Eye (tissue), 1 donor: ENCODE measurements at regions not wholly inside any gene's neighbourhood (a gene's known extent, or its start where the extent isn't known, plus 50 kb on each side); places are given as distances from the start of the nearest gene placed in this dataset.
"Not testable (repeated sequence)": the region's sequence is repeated elsewhere in the genome, so short reads cannot be mapped to it uniquely, and the experiment has no call there.

Experiments
- DNase-seq: peaks from one replicate; pipeline ENCODE4 v3.0.0-alpha.2; 2015

GRCh38 chr4:148946271-148946670, 504.1 kb upstream of the NR3C2 start:
- no peak for DNase-seq

GRCh38 chr4:148944839-148945219, 502.6 kb upstream of the NR3C2 start:
- DNase-seq, result no peak

- DNase-seq, result no peak
Observed at GRCh38 chr4:148944136-148944838, 502.1 kb upstream of the NR3C2 start.

DNA sequence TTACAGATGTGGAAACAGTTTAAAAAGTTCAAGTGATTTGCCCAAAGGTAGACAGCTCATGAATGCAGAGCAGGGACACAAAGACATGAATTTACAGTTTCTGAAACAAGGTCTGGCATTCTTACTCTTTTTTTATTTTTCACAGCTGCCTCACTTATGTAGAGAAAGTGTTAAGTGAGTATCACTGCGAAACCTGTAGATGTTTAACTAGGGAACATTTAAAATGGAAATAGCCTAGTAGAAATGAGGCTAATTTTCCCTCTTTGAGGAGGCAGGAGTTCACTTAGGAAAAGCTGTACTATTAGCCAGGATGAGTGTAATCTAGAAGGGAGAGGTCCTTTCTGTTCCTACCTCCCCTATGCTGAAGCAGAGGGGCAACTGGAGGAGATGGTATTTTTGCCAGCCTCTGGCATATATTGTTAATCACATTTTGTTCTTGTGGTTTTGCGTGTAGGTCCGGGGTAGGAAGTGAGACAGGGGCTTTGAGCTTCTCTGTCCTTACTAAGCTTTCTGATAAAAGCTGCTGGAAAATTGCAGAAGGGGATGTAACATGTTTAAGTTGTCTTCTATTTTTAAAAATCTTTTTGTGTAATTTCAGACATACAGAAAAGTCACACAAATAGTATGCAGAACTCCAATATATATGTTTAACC, 492.8 kb upstream of the NR3C2 start:
- no peak for DNase-seq

DNA sequence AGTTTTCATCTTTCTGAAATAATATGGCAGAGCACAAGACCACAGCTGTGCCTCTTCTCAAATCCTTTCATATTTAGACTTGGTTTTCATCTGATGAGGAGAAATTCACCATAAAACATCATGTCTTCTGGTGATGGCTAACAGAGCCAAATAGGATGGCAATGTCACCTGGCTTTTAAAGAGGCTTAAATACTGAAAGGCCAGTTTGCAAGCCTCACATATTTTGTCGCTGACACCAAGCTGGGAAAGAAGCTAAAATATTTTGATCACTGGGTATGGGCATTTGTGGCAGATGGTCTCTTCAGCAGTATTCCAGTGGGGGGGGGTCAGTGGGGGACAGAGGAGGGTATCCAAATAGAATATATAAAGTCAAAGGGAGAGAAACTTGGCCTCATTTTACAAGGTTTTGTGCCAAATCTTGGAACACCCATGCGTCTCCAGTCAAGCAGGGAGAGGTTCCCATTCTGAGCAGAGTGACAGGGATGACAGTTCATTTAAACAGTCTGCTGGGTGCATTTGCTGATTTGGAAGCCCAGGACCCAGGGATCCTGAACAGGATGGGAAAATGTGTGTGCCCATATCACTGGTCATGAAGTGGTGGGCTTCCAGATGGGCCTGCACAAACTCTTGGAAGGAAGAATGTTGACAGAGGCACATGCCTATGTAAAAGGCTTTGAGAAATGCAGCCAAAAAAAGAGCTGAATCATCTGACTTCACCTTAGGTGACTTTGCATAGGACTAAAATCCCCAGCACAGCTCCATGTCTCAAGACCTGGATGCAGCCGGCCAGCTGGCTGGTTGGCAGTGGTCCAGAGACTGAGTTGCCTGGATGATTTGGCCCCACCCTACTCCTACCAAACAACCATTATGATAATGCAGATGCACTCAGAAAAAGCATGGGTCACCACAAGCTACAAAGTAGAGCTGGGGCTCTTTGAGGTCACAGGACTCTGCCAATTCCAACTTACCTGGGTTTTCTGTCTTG, 484.4 kb upstream of the NR3C2 start:
- DNase-seq, result no peak

- DNase-seq, result no peak
Observed at GRCh38 chr4:148923881-148924280, 481.7 kb upstream of the NR3C2 start.

GRCh38 chr4:148922497-148922896, 480.3 kb upstream of the NR3C2 start:
- no peak for DNase-seq

DNA sequence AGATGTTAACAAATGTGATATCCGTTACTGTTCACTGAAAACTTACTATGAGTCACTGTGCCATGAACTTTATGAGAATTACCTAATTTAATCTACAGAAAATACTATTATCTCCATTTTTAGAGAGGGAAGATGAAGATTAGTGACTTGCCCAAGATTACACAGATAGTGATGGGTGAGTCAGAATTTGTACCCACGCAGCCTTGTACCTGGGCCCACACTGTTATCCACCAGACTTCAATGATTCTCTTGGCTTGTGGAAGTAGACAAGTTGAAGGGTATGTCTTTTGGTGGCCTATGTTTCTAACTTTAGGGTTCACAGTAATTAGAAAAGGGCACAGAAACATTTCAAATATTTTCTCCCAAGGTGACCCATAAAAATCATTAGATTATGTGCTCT, 472.5 kb upstream of the NR3C2 start:
- no peak for DNase-seq

GRCh38 chr4:148914301-148914700, 472.1 kb upstream of the NR3C2 start:
- DNase-seq, result no peak

DNA sequence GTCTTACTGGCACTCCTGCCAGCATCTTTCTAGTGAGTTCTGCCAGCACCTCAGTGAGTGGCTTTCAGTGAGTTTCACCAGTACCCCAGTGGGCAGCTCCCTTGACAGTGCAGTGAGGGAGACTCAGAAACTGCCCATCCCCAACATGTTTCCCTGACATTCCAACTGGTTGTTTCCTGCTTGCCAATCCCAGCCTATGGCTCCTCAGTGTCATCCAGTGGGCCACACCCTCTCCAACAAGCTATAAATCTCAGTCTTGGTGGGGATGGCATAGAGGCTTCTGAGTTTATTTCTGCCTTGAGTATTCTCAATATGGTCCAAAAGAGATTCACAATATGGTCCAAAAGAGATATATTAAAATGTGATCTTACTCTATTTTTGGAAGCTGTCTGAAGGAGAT, 461.2 kb upstream of the NR3C2 start:
- no peak for DNase-seq

DNA sequence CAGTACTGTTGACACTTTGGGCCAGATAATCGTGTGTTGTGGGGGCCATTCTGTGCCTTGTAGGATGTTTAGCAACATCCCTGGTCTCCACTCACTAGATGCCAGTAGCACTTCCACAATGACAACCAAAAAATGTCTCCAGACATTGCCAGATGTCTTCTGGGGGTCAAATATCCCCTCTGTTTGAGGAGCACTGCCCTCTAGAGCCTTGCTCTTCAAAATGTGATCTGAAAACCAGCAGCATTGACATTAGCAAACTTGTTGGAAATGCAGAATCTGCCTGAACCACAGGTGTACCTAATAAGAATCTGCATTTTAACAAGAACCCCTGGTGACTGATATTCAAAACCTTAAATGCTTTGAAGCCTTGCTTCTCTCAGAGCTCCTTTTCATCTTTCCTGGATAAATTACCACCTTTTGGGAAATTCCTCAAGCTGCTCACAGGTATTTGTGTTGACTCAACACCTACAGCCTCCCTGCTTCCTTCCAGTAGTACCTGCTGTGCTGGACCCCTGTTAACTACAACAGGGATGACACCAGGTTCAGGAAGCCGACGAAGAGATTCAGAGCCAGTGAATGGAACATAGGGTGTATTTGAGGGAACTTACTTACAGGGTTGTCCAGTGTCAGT, 459.0 kb upstream of the NR3C2 start:
- DNase-seq, result no peak

- not testable (repeated sequence) for DNase-seq
Observed at GRCh38 chr4:148898139-148898538, 455.9 kb upstream of the NR3C2 start.

- DNase-seq, result no peak
Observed at GRCh38 chr4:148893095-148893494, 450.9 kb upstream of the NR3C2 start.

DNA sequence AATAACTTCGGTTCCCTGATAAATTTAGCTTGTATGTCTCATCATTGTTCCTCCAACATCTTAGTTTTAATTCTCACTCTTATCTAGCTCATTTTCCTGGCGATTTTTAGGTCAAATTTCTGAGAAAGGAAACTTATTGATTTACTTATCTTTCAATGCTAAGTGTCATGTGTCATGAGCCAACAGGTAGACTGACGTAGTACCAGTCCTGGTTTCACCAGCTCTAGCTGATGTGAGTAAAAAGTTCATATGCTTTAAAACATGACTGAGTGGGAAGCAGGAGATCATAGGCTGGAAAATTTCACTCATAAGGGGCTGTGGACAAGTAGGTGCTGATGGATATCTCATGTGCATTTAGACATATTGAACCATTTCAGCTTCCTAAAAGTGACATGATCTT, 441.7 kb upstream of the NR3C2 start:
- no peak for DNase-seq

- no peak for DNase-seq
Observed at GRCh38 chr4:148883435-148883834, 441.2 kb upstream of the NR3C2 start.

DNA sequence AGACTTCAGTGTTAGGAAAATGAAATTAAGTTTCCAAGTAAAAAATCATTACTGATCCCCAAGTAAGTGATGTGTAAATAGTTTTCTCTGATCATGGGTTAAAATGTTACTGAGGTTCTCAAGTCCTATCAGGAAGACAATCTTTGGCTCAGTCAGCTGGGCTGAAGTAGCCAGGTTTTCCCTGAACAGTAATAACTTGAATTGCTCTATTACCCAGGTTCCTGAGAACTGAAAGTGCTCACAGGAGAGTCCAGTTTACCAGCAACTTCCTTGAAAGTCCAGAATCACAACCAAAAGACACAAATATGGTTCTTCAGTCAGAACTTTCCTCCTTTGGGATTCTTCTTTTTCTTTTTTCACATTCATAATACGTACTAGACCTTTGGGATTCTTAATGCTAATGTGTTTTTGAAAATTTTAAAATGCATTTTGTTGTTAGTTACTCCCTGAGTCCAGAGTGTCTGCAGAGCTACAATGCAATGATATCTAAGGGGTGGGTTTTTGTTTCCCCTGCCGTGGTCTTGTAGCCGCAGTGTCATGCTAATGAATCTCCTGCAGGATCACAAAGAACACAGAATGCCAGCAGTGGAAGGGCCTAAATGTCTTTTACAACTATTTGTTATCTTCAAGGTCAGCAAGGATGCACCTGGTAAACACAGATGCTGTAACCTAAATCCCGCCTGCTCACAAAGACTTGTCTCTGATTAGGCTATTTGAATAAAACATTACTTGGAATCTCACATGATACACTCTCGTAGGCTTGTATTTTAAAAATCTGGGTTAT, 439.8 kb upstream of the NR3C2 start:
- no peak for DNase-seq

GRCh38 chr4:148874331-148874730, 432.1 kb upstream of the NR3C2 start:
- DNase-seq, result no peak

GRCh38 chr4:148868191-148868590, 426.0 kb upstream of the NR3C2 start:
- no peak for DNase-seq

DNA sequence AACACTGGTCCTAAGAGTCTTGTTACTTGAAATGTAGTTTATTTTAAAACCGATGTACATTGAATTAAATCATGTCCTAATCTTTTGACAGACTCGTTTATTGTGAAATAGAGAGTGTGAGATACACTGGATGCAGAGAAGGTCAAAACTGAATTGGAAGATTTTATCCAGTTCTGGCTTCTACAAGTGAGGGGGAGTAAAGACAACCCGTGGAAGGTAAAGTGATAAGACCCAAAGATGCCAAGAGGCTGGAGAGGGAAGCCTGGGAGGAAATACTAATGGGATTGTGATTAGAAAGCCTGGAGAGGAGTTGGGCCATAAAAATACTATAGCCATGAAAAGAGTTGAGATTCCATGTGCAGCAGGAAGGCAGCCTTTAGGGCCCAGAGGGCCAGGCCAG, 424.5 kb upstream of the NR3C2 start:
- no peak for DNase-seq

- DNase-seq, result no peak
Observed at GRCh38 chr4:148857973-148858534, 415.8 kb upstream of the NR3C2 start.

DNA sequence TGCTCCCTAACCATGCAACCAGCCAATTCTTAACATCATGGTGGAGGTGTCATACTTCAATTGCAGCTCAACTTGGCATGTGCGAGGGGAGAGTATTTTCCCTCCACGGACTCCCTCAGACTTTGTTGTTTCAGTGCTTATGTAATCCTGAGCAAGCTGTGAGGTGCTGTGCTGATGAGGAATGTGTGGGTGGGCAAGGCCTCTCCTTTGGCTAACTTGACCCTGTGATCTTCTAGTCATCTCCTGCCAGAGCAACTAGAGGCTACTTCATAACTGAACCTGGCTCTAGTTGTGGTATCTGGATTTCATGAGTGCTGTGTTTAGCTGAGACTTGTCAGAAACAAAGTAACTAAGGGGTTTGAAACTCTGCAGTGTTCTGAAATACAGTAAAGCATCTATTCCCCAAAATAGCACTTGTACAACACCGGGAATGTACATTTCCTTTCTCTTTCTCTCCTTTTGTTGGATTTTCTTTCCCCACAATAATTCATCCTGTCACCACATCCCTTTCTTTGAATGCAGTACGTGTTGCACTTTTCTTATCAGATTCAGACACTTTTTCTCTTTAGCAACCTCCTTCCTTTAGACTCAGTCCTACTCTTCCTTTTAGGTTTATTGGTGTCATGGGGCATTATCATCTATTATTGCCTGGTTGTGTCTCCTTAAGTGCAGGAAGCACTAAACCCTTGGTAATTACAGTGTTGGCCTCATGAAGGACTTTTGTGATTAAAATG, 415.2 kb upstream of the NR3C2 start:
- DNase-seq, result no peak
